ENCODE measurements at regions not wholly inside any gene's neighbourhood (a gene's known extent, or its start where the extent isn't known, plus 50 kb on each side); places are given as distances from the start of the nearest gene placed in this dataset.
"Not testable (repeated sequence)": the region's sequence is repeated elsewhere in the genome, so short reads cannot be mapped to it uniquely, and the experiment has no call there.

DNA sequence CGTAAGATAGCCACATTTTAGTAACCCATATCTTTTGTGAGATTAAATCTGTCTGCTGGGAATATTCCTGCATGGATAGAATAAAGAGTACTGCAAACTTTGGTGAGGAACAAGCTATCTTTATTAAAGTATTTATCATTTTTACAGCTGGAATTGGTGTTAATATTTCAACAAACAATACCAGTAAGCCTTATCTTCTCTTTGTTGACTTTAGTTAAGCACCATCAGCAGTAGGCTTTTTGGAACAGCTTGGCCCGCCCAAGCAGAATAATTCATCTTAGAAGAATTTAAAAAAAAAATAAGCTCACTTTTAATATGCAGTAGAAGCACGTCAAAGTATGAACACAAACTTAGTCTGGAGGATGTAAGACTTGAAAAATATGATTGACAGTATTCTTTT lies 917.8 kb upstream of the ADGRB3 start:
- no peak for DNase-seq

DNA sequence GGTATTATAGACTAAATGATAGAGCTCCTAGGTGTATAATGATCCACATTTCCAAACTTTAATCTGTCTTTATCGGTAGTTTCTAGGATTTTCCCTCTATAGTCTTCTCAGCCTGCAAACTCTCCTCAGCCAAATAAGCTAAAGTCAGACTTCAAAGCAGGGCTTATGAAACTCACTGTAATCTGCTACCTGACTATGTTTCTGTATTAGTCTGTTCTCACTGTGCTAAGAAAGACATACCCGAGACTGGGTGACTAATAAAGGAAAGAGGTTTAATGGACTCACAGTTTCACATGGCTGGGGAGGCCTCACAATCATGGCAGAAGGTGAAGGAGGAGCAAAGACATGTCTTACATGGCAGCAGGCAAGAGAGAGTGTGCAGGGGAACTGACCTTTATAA lies 928.7 kb upstream of the ADGRB3 start:
- no peak for DNase-seq

DNA sequence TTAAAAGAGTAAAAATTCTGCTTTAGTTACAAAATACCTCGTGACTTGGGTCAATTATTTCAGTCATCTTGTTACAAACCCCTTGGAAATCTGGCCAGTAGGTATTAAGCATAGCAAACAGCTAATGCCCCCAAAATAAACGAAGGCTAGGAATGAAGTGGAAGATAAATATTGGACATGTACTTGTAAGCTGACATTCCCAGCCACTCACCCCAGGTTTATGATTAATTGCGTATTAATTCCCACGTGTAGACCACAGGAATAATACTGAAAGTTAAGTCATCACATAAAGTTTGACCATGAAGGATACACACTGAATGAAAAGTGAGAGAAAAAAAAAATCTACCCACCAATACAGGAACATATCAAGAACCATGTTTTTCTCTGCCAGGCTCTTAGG lies 936.5 kb upstream of the ADGRB3 start:
- DNase-seq, result no peak

DNA sequence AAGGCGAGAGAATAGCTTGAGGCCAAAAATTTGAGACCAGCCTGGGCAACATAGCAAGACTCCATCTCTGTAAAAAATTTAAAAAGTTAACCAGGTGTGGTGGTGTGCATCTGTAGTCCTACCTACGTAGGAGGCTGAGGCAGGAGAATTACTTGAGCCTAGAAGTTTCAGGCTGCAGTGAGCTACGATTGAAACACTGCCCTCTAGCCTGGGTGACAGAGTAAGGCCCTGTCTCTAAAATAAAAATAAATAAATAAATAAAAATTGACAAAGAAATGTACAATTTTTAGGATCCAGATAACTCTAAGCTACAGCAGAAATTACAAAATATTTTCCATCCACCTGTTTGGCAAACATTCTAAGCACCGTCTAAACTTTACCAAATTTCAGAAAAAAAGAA lies 941.0 kb upstream of the ADGRB3 start:
- DNase-seq, result peak; percentile 15

DNA sequence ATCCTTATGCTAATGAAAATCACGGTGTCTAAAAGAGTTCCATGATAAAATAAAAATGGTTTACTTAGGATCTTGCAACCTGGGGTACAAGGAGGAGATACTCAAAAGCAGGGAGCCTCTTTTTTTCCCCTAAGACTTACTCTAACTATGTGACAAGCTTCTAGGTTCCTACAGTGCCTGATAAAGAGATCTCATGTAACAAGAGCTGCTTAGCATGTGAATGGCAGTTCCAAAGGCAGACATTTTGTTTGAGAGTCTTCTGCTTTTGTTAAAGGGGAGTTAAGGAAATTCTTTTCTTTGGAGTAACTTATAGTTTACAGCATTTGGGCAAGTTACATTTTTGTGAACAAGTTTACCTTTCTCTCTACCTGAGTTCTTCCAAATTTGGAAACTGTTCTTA lies 945.8 kb upstream of the ADGRB3 start:
- no peak for DNase-seq

DNA sequence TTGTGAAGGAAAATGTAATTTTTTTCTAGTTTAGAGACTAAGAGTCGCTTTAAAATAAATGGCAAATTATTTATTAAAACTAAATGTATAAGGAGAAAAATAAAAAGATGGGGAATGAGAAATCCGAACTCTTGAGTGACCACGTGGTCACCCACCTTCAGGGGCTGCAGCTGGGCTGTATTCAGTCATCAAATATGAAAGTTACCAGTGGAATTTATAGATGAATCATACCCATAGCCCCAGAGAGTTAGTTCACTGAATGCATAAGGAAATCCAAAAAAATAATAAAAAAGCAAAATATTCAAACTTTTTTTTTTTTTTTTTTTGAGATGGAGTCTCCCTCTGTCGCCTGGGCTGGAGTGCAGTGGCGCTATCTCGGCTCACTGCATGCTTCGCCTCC lies 947.7 kb upstream of the ADGRB3 start:
- DNase-seq, result no peak

DNA sequence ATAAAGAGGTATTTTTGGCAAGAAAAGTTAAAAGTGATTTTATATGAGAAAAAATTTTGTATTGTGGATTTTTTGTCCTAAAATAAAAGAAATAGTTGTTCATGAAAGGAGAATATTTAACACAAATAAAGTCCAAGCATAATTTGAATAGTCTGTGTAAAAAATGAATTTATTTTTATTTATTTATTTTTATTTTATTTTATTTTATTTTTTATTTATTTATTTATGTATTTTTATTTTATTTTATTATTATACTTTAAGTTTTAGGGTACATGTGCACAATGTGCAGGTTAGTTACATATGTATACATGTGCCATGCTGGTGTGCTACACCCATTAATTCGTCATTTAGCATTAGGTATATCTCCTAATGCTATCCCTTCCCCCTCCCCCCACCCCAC lies 948.9 kb upstream of the ADGRB3 start:
- not testable (repeated sequence) for DNase-seq

DNA sequence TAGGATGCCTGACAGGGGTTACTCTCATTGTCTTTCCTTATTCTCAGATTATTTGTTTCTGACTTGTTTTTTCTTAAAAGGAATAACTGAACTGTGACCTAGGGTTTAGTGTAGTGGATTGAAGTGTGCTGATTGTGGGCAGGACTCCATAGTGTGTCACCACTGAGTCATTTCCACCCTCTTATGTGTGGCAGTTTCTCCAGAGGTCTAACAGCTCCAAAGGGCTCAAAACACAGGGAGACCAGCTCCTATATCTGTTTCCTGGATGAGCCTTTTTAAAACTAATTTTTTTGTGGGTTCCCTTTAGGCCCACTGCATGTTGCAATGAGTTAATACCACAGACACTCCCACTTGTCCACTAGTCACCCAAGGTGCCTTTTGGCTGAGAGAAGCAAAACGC lies 951.1 kb upstream of the ADGRB3 start:
- DNase-seq, result no peak

DNA sequence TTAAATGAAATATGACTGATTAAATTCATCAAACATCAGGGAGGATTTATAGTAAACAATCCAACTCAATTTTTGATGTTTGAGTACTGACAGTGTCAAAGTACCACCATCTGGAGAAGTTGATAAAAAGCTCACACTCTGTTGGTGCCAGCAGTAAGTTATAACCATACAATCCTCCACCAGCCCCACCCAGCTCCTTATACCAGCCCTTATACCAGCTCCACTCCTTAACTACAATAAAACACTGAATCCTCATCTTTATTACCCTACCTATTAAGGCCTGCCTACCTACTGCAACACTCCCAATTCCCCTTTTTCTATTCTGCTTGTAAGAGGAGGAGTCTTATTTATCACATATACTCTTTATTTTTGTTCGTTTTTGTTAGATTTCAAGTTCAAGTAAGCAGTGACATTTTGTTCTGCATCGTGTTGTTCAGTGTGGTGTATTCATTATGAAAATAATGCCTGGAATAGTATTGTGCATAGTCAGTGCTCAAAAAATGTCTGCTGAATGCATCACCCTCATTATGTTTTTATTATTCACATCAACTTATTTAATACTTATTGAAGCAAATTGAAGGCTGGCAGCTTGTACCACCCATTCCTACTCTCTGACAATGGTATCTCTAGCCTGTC lies 954.7 kb upstream of the ADGRB3 start:
- DNase-seq, result no peak

DNA sequence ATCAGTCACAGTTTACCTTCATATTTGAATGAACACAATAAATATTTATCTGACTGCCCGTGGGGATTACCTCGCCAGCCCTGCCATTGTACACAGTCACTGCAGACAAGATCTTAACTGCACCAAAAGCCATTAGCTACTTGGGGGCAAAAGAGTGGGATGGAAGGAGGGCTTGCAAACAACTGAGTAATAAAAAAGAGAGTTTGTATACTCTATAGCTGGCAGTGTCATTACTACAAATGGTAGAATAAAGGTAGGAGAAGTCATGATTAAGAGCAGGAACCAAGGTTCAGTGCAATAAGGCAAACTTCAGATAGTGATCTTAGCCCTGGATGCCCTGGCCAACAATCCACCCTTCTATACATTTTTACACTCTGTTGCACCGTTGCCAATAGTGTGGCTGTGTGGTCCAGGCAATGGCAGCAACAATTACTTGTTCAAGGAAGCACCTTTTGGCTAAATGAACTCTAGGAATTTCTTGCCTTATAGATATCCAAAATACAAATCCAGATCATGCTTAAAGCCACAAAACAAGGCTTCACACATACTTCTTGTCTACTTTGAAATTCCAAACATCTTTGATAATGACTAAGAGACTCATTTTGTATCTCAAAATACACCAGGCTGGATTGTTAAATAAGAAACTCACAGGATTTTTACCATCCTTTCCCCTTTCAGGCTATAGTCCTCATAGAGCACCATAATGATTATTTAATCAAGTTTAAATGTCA lies 955.4 kb upstream of the ADGRB3 start:
- no peak for DNase-seq

DNA sequence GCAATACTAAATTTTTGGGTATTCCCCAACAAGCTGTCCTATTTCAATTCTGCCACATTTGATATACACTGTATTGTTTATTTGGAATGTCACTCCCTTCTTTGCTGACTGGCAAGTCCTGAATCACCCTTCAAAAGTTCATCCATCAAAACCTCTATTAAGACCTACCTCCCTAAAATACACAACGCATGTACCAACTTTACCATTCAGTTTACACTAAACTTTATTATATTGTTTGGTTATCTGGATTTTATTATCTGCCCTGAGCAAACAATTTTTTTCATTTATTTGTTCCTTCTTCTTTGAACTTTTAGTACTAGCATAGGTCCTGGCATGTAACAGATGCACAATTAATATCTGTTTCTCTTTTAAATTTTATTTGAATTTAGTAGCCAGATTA lies 958.2 kb upstream of the ADGRB3 start:
- no peak for DNase-seq

DNA sequence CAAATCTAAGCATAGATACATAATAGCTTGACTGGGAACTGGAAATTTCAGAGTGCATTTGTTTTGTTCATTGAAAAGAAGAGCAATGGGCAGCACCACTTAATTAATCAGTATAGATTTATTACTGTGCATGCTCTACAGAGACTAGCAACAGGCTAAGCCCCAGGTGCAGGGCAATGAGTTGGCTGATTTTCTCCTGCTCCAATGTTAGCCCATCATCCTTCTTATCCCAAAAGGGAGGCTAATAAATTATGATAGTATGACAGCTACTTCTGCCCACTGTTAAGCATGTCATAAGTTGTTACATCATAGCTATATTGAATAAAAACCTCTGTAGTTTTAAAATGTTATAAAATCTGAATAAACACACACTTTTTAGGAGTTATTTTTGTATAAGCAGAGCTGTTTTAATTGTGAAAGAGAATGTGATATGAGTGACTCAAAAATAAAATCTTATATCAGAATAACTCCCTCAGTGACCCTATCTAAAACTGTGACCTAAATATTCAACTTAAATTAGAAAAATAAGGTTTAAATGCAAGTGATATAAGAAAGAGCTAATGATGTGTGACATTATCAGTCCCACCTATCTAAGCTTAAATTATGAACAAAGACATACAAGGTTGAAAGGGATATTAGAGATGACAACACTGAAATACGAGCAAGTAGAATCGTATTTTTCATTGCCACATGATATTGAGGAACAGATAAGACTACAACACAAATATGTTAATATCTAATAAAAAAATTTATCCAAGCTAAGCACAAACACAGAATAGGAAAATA lies 967.3 kb upstream of the ADGRB3 start:
- DNase-seq, result no peak

DNA sequence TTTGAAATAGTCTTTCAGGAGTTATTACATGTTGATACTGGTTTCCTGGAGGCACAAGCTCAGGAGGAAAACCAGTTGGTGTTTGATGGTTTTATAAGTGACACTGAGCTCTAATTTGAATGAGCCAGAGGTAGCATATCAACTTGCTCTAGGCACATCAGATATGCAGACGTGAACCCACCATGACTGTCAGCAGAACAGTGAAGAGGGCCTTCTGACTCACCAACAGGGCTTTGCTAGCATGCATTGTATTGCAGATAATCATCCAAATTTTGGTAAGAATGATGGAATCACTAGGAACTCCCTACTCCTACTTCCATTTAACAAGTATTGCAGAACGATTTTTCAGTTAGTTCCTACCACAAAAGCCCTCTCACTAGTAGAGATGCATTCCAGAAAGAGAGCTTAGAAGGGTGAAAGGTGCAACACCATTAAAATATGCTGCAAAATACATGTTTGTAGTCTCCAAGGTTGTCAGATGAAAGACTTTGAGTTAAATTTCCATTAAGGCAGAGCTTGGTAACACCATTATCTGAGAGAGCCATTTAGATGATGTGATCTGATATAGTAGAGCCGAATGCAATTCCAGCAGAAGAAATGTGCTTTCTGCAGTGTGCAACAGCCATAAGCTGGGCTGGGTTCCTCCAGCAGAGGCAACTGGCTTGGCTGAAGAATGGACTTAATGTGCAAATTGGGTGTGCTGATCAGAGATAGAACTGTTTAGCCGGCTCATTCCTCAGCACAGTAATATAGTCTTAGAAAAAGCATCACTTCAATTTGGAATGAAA lies 968.7 kb upstream of the ADGRB3 start:
- DNase-seq, result no peak

DNA sequence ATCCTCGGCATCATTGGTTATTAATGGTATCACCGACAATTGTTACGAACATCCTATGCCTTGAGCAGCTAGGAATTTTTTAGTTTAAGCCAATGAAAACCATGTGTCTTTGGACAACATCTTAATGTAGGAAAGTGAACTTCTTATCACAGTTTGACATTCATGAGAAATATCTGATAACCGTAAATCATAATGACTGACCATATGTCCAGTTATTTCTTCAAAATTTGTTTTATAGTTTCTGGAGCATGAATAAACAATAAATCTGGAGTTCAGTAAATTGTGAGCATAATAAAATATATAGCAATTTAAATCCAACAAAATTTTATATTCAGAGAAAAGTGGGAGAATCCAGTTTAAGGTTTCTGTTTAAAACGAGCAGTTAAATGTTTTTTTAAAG lies 970.1 kb upstream of the ADGRB3 start:
- DNase-seq, result no peak

DNA sequence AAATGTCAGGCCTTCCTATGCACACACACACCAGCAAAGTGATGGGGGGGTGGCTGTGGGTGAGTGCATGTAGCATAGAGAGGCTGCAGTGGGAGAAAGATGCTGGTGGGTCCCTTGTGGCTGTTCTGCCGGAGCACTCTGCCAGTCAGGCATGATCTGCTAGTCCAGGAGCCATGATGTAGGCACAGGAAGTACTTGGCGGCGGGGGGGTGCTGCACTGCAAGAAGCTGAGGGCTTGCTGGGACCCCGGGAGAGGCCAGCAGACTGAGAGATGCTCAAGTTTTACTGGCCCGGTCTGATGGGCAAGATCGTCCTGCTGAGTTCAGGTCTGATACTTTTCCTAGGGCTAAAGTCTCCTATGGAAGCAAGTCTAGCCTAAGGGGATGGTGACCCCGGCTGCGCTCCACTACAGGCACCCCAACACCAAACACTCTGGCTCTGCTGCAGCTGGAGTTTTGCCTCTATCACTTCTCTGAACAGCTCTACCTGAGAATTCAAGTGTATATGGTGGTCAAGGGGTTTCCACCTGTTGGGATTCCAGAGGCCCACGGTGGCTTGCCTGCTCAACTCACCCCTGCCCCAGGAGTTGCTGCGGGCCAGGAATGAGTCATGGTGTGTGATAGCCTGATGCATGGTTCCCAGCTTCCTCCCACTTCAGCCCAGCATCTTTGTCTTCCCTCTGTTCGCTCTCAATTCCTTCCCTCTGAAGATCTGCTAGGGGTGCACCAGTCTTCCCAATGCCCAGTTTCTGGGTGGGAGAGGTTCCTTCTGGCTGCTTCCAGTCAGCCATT lies 971.8 kb upstream of the ADGRB3 start:
- no peak for DNase-seq

DNA sequence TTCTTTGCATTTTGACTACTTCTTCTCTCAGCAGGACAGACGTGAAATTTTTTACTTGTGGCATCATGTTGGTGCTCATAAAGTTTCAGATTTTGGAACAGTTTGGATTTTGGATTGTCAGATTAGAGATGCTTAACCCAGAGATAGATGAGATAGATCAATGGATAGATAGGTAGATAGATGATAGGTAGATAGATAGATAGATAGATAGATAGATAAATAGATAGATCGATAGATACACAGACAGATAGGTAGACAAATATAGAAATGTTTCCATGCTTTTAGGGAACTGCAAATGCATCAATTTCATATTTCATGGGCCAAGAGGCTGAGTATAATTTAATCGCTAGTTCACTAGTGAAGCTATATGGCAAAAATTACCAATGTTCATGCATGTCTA lies 981.5 kb upstream of the ADGRB3 start:
- DNase-seq, result no peak

DNA sequence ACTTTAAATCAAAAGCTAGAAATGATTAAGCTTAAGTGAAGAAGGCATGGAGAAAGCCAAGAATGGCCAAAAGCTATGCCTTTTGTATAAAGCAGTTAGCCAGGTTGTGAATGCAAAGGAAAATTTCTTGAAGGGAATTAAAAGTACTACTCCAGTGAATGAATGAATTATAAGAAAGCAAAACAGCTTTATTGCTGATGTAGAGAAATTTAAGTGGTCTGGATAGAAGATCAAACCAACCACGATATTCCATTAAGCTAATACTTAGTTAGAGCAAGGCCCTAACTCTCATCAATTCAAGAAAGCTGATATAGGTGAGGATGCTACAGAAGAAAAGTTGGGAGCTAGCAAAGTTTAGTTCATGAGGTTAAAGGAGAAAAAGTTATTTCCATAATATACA lies 988.5 kb upstream of the ADGRB3 start:
- DNase-seq, result no peak

DNA sequence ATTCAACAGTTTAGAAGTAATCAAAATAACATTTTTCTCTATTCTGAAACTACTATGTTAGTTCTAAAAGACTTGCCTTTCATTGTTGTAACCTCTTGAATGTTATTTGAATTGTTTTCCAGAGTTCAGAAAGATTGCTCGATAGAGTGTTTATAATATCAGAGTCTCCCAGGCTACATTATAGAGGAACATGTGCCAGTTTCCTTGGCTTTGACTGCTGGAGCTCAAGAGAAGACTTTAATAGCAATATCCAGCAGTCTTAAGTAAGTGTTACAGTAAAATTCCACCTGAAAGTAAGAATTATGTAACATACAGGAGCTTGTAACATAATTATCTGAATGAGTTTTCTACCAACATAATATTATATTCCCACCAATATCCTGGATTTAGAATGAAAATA lies 991.8 kb upstream of the ADGRB3 start:
- DNase-seq, result no peak

DNA sequence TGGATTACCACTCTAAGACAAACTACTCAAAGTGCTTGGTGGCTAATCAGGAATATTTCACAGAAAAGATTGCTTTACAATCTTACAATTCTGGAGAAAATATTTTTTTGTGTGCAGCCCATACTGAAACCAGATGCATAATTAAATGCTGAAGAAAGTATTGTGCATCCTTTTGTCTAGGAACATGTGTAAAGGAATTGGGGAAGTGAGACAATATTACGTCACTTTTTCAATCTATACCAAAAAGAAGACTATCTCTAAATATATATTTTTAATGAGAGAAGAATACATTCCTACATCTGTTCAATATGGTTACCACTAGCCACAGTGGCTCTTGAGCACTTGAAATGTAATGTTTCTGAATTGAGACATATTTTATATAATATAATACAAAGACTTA lies 992.5 kb upstream of the ADGRB3 start:
- DNase-seq, result peak; percentile 5

DNA sequence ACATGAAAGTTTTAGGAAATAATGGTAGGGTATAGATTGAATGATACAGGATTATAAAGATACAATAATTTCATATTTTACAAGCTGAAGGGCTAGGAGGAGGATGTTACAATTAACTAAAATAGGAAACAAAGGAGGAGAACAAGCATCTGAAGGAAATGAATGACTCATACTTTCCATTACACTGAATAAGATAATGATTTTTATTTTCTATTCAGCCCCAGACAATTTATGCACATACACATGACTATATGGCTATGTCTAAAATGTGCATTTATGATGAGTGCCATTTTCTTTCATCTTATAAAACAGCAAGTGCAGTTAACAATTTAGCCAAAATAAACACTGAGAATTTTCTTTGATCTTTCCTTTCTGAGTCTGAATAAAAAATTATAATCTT lies 994.6 kb upstream of the ADGRB3 start:
- no peak for DNase-seq

DNA sequence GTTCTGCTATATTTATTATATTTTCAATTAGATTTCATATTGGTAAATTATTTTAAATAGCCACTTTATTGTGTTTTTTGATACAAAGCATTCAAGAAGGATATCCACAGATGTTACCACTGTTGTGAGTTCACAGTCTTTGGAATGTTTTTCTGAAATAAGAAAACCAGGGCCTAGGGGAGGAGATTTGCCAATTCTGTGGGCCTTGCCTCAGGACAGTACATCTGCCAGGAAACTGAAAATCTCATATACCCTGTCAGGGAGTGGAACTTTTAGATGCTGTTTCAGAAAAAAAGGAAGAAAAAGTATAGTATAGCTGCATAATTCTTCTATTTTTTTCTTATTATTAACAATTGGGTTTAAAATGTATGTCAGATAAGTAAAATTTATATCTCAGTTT lies 995.9 kb upstream of the ADGRB3 start:
- no peak for DNase-seq

DNA sequence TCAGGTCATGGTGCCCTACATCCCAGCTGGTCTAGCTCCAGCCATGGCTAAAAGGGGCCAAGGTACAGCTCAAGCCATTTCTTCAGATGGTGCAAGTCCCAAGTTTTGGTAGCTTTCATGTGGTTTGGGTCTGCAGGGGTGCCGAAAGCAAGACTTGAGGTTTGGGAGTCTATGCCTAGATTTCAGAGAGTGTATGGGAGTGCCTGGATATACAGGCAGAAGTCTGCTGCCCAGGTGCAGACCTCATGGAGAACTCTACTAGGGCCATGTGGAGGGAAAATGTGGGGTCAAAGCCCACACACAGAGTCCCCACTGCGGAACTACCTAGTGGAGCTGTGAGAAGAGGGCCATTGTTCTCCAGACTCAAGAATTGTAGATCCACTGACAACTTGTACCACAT lies 1000.9 kb upstream of the ADGRB3 start:
- no peak for DNase-seq

DNA sequence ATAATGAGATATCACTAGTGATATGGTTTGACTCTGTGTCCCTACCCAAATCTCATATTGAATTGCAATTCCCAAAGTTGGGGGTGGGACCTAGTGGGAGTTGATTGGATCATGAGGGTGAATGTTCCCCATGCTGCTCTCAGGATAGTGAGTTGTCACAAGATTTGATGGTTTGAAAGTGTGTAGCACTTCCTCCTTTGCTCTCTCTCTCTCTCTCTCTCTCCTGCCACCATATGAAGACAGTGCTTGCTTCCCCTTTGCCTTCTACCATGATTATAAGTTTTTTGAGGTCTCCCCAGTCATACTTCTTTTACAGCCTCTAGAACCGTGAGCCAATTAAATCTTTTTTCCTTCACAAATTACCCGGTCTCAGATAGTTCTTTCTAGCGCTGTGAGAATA lies 1002.0 kb upstream of the ADGRB3 start:
- DNase-seq, result no peak
